HG02973 (cell line): ENCODE measurements at regions not wholly inside any gene's neighbourhood (a gene's known extent, or its start where the extent isn't known, plus 50 kb on each side); places are given as distances from the start of the nearest gene placed in this dataset.
"Not testable (repeated sequence)": the region's sequence is repeated elsewhere in the genome, so short reads cannot be mapped to it uniquely, and the experiment has no call there.

ENCODE experiments used
- ATAC-seq: cut with Tn5 transposase; IDR thresholded peaks from one replicate; pipeline ENCODE4 v1.9.1; 2021; ENCODE audit warnings: moderate library complexity; ENCODE audit not compliant: unreplicated experiment

- no peak for ATAC-seq
These were observed 416.6 kb upstream of the CLINT1 start for GRCh38 chr5:158275511-158275910.

DNA sequence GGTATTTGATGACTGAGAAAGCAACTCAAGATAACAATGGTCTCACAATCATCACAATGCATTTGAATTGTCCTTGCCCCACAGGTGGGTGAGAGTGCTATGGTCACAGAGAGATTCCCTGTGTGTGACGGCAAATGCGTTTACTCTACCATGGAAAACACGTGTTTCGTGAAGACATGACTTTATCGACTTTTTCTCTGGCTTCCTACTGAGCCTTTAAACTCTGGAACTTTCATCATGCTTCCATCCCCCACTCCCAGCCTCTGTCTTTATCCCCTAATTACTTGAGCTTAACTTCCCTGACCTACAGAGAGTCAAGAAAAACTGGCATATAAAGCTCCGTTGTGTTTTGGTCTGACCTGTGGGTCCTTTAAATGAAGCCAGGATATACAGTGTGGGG is 414.1 kb upstream of the CLINT1 start:
- ATAC-seq: no peak

DNA sequence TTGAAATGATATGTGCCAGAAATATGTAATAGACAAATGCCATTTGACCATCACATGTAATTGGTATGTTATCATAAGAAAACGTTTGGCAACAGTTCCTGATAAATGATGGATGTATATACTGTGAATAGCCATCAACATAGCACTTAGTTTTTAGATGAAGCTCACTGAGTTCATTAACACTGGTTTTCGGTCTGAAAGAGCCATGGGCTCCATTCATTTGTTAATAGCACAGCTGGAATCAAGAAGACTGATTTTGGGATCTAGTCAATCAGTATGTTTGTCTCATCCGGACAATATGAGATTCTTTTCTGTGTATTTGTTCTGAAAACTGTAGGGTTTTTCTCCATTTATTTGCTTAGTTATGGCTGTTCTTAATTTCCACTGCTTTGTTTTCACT is 413.5 kb upstream of the CLINT1 start:
- ATAC-seq: no peak

DNA sequence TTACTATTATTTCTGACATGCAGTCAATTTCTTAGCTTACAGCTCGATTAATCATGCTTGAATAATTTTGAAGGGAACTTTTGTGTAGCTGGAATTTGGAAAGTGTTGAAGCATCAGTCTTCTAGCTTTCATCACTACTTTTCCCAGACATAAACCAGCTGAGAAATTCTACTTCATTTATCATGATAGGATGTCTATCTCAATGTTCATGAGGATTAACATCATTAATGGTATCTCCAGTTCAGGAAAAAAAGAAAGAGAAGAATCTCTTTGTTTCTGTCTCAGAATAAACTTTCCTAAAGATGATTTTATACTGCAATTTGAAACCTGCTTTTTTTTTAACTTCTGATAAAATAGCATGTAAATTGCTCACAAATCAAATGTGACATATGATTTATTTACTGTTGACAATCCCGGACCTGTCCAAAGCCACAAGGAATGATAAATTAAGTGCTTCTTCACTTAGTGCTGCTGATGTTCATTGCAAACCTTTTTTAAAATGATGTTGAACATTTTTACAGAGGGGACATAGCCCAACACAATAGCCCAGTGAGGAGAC is 412.1 kb upstream of the CLINT1 start:
- no peak for ATAC-seq

GRCh38 chr5:158268286-158268685 is 409.3 kb upstream of the CLINT1 start:
- no peak for ATAC-seq

- ATAC-seq: no peak
These were observed 408.3 kb upstream of the CLINT1 start for GRCh38 chr5:158267228-158267627.

DNA sequence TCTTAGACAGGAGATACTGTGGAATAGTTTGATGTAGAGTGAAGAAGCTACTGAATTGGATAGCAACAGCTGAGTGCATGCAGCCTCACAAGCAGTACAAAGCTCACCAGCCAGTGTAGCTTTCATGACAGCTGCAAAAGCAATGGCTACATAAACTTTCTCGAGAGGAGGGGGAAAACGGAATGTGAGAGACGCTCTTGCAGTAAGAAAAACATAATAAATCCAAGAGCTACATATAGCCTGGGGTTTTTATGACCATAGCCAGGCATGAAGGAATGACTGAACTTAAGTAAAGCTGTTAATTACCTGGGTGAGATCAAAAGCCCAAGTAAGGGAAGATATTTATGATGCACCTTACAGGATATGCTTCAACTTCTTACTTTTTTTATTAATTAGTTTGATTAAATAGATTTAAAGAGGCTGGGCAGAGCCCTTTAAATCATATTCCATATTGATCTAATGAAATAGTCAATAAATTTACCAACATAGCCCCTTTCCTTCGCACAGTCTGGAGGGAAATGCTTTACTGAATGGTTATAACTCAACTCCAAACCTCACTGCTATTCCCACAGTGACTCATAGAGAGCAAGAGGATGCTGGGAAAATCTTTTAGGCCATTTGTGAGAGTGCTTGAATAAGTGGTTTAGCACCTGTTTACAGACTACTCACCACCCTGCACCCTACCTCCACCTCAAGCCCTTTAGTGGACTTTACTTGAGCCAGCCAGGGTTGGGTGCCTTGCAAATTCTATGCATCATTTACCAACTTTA is 407.2 kb upstream of the CLINT1 start:
- ATAC-seq: no peak

GRCh38 chr5:158265346-158265745 is 406.4 kb upstream of the CLINT1 start:
- no peak for ATAC-seq

- no peak for ATAC-seq
These were observed 405.3 kb upstream of the CLINT1 start for GRCh38 chr5:158264264-158264663.

- no peak for ATAC-seq
These were observed 402.9 kb upstream of the CLINT1 start for GRCh38 chr5:158261674-158262367.

DNA sequence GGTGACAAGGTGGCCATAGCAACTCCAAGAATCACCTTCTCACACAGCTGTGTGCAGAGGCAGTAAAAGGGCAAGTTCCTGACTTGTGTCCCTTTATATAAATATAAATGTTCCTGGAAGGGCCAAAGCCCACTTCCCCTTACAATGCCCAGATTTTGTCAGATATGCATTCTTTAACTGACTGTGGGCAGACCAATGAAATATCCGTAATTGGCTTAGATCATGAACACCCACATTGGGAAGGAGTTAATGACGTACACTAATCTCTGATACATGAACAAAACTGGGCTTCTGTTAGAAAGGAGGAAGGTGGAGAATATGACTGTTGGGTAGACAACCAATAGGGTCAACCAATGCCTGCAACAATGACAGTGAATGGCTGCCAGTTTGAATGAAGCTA is 397.2 kb upstream of the CLINT1 start:
- ATAC-seq: no peak

DNA sequence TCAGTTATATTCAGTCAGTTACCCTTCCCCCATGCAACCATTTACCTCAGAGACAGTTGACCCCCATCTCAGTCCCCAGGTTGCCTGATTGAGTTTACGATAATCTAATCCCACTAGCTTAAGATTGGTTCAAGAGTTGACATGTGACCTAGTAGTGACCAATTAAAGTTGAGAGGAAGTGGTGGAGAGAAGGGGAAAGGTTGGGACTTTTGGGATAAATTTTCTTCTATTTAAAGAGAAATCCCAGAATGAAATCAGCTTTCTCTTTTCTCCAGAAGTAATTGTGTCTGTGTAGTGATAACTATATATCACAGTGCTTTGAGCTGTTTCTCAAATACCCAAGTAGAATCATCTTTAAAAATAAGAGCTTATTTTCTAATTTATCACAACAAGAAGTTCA is 396.7 kb upstream of the CLINT1 start:
- no peak for ATAC-seq

DNA sequence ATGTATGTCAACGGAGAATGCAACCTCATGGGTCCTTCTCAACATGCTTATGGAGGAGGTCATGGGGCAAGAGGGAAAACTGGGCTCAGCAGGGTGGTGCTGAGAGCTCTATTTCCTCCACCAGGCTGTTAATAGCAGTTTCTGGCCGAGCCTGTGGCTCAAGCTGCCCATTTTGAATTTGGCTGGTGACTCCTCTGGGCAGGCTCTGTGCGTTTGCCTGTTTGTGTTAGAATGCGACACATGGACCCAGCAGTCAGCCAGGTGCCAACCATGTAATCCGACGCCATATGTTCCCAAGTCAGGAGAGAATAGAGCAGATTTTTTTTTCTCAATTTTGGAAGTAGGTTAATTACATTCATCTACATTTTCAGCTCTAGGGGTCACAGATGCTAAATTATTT is 387.7 kb upstream of the CLINT1 start:
- no peak for ATAC-seq

DNA sequence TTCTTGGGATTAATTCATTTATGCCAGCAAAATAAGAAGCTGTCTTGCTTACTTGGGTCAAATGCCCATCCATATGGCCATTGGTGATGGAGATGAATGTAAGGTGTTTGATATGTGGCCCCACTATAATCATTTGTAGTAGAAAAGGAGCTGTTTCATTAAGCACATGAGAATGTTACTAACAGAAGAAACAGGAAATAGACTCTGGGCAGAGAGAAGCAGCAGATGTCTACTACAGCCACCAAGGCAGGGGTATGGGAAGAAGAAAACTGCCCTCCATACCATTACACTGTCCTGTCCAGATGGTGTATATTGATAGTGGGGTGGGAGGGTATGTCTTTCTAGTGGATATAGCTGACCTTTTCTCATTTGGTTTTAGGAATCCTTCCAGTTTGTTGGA is 386.6 kb upstream of the CLINT1 start:
- ATAC-seq: no peak

DNA sequence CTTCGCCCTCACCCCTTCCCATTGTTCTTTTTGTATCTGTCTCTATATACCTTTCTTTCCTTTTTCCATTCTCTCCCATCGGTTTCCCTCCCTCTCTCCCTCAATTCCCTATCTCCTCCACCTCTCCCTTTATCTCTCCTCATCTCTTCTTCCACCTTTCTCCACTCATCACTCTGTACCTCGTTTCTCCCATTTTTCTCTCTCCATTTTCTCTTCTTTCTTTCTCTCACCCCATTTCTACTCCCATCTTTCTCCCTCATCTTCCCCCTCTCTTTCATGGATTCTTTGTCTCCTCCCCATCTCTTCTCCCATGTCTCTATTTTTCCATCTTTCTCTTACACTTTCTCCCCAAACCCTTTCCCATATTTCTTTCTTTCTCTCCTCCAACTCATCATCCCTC is 385.9 kb upstream of the CLINT1 start:
- ATAC-seq: no peak

DNA sequence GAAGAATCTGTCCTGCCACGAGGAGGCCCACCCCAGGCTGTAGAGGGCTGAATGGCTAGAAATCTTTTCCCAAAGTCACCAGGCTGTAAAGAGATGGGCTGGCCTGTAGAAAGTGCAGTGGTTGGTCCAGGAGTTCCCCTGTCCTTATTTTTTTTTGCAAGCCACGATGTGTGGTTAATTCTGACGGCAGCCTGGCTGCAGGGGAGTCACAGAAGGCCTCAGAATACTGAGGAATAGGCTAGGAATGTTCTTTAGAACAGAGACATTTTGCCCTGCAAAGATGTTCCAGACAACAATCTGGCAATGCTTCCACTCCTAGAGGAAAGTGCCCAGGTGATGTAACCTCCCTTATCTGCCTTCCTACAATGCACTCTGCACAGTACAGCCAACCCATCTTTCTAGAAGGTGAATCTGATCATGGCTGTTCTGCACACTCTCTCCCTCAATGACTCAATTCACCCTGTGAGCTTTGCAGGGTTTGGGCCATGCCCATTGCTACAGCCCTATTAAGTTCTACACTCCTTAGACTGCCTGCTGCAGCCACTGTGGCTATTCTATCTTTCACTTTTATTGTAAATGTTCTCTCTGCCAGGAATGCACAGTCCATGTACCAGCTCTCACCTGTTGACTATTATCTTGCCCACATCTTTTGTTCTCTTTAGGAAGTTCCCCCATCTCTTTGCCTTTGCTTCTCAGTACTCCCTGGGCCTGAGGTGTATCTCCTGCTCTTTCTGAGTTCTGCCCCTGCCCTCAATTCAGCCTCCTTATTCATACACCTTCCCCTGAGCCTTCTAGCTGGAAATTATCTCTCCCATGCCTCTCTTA is 377.8 kb upstream of the CLINT1 start:
- no peak for ATAC-seq

- ATAC-seq: no peak
These were observed 376.2 kb upstream of the CLINT1 start for GRCh38 chr5:158235159-158235547.

DNA sequence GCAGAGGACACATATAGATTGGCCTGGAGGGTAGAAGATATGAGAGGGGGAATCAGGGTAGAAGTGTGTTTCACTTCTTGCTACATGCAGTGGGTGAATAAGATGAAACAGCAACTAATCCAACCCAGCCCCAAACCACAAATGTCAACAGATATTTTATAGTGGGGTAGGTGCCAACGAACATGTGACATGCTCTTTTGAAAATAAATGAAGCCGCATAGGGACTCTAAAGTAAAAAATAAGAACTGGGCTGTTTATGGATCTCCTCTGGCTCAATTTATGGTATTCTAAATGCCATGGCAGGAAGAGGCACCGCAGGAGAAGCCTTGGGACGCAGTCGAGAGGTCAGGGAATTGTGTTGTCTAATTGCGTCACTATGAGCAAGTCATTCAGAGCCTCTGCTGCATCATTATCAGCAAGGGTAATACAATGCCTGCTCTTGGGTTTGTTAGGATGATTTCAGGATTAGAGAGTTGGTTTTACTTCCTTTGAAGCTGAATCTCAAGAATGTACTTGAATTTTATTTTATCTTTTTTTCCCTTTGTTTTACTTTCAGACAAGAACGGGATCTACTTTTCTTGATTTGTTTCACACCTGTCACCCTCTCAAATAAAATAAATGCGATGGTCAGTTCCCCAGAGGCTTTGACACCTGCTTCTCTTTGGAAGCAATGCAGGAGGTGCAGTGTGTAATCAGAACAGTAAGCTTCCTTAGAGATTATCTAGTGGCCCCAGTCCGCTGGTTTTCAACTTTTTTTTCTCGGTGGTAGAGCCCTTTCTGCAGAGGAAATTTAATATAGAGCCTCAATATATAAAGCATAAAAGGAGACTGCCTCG is 375.6 kb upstream of the CLINT1 start:
- ATAC-seq: no peak

DNA sequence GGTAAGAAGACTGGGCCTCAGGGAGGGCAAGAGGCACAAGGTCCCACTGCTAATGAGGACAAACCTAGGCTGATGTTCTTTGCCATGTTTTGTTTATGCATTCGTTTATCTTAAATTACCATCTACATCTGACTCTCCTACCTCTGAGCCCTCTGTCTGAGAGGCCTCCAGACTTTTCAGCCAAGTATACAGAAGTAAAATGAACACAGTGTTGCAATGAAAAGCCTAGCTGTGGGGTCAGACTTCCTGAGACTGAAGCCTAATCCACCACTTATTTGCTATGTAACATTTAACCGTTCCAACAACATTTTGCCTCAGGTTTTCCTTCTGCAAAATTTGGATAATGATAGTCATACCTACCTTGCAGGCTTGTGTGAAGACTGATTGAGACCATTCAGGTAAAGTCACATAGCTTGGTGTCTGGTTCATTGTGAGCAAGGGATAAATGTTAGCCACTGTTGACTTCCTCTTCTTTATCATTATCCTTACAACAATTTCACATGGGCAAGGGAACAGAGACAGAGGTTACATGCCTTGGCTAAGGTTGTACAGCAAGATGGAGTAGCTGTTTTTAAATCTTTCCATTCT is 374.9 kb upstream of the CLINT1 start:
- no peak for ATAC-seq

DNA sequence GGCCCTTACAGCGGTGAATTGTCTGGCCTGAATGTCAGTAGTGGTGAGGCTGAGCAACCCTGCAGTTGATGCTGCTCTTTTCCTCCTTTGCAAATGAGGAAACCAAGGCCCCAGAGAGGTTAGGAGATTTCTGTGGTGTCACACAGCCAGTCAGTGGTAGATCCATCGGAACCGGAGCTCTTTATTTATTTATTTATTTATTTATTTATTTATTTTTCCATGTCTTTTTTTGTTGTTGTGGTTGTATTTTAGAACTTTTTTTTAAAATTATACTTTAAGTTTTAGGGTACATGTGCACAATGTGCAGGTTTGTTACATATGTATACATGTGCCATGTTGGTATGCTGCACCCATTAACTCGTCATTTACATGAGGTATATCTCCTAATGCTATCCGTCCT is 368.4 kb upstream of the CLINT1 start:
- ATAC-seq: not testable (repeated sequence)
